Vagina (tissue), 2 donors: ENCODE measurements at regions not wholly inside any gene's neighbourhood (a gene's known extent, or its start where the extent isn't known, plus 50 kb on each side); places are given as distances from the start of the nearest gene placed in this dataset. TPM values are rescaled to one million over a fixed set of nuclear protein-coding genes. Genes with fewer than 3 reads are reported as not detected.

Source experiments
- DNase-seq, 2 donors: peaks; one replicate each; pipeline ENCODE4 v3.0.0-alpha.2; 2017; ENCODE audit errors: extremely low spot score in 2 of 2
- H3K27ac ChIP-seq: fragments of 200-600 bp; sonication (generic); one replicate; pipeline ENCODE4 v1.5.1; 2019
- H3K27me3 ChIP-seq: fragments of 200-600 bp; sonication (generic); one replicate; pipeline ENCODE4 v1.5.1; 2019
- H3K36me3 ChIP-seq, 2 donors: fragments of 200-600 bp; sonication (generic); one replicate each; pipeline ENCODE4 v1.5.1; 2017 to 2019
- H3K4me1 ChIP-seq: fragments of 200-600 bp; sonication (generic); one replicate; pipeline ENCODE4 v1.5.1; 2019
- H3K4me3 ChIP-seq, 2 donors: fragments of 200-600 bp; sonication (generic); 1 replicate in 1 of 2; 2 replicates in 1 of 2; pipeline ENCODE4 v1.5.1; 2016 to 2019
- H3K9me3 ChIP-seq: fragments of 200-600 bp; sonication (generic); one replicate; pipeline ENCODE4 v1.5.1; 2019
- POLR2A ChIP-seq, 2 donors: fragments of 450-650 bp; IDR thresholded peaks; one replicate each; pipeline ENCODE4 v1.6.1; 2017; ENCODE audit warnings: antibody characterized with exemption in 2 of 2, mild to moderate bottlenecking in 2 of 2, moderate library complexity in 2 of 2
- POLR2AphosphoS5 ChIP-seq, 2 donors: sonication (generic); formaldehyde crosslinking; IDR thresholded peaks; one replicate each; pipeline ENCODE4 v1.9.0; 2017; ENCODE audit warnings: antibody characterized with exemption in 2 of 2, mild to moderate bottlenecking in 2 of 2, low read depth in 1 of 2; ENCODE audit not compliant: insufficient read depth in 1 of 2
- intact Hi-C: fragments of 100-400 bp; cut with DNase I; formaldehyde crosslinking; loops from one replicate; pipeline ENCODE4 v1.15.1; 2023
- small RNA-seq: library from RNA; depleted of rRNA; stranded (forward); fragments of <200 nt; gene quantifications from one replicate; pipeline ENCODE3, GENCODE V24; 2016
- TF ChIP-seq, protein P1 (sequence below), 3 experiments: fragments of 450-650 bp in 2 of 3; fragments of 200-600 bp in 1 of 3; sonication (generic) in 1 of 3; IDR thresholded peaks; one replicate each; pipeline ENCODE4 v1.5.1; 2017 to 2019; ENCODE audit warnings: antibody characterized with exemption in 3 of 3, mild to moderate bottlenecking in 2 of 3, moderate library complexity in 2 of 3

DNA sequence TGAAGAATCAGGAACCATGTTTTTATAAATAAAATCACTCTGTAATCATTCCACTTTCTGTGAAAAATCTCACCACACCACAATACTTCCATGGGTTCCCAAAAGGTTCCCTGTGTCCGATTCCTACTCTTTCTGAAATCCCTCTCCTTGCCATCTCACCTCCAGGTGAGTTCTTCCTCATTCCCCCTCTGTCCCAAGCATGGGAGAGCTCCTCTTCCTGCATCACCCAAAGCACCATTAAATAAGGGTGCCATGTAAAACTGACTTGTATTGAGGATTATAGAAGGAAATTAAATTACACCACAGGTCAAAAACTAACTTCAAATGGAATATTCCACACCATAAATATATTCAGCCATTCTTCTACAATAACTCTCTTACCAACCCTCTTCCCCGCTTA is 55.8 kb upstream of the ETAA1 start:
- Histone ChIP-seq H3K27ac (no peak overlapping the region), H3K9me3 (no peaks in the 10 kb centered on the region), H3K36me3 (no peaks in the 10 kb centered on the region), H3K4me1 (no peaks in the 10 kb centered on the region), H3K27me3 (no peaks in the 10 kb centered on the region), H3K4me3 (no peak overlapping the region)
- DNase-seq, result no peak
- intact Hi-C loops, result no loop called here
- TF ChIP-seq, protein P1, sequence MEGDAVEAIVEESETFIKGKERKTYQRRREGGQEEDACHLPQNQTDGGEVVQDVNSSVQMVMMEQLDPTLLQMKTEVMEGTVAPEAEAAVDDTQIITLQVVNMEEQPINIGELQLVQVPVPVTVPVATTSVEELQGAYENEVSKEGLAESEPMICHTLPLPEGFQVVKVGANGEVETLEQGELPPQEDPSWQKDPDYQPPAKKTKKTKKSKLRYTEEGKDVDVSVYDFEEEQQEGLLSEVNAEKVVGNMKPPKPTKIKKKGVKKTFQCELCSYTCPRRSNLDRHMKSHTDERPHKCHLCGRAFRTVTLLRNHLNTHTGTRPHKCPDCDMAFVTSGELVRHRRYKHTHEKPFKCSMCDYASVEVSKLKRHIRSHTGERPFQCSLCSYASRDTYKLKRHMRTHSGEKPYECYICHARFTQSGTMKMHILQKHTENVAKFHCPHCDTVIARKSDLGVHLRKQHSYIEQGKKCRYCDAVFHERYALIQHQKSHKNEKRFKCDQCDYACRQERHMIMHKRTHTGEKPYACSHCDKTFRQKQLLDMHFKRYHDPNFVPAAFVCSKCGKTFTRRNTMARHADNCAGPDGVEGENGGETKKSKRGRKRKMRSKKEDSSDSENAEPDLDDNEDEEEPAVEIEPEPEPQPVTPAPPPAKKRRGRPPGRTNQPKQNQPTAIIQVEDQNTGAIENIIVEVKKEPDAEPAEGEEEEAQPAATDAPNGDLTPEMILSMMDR (IDR thresholded peaks at IDR 0.05), result no peak
- TF ChIP-seq POLR2AphosphoS5 (IDR thresholded peaks at IDR 0.05; ENCODE audit: insufficient read depth in 1 of 2, low read depth in 1 of 2) (no peak), POLR2A (IDR thresholded peaks at IDR 0.05) (no peak)

DNA sequence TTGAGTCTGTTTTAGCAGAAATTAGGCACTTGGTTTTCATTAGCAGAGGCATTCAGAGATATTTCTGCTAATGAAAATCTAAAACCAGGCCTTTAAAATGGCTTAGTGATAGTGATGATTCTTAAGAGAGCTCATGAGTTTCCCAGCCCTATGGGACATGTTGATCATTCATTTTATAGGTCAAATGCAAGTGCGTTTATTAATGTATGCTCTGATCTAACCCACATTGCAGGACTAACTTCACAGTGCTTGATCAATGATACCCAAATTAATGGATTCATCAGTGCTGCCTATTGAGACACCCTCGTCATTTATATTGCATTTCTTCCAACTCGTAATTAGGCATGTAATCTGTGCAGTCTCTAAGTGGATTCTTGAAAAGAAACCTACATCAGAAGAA is 54.7 kb upstream of the ETAA1 start:
- H3K27ac ChIP-seq, result no peak overlapping the region
- no peaks in the 10 kb centered on the region for H3K36me3 ChIP-seq
- H3K4me1 ChIP-seq, result no peaks in the 10 kb centered on the region
- H3K27me3 ChIP-seq, result no peaks in the 10 kb centered on the region
- intact Hi-C loops, result no loop called here
- DNase-seq, result no peak
- no peaks in the 10 kb centered on the region for H3K9me3 ChIP-seq
- H3K4me3 ChIP-seq, result no peak overlapping the region
- TF ChIP-seq POLR2AphosphoS5 (IDR thresholded peaks at IDR 0.05; ENCODE audit: insufficient read depth in 1 of 2, low read depth in 1 of 2) (no peak), POLR2A (IDR thresholded peaks at IDR 0.05) (no peak)
- TF ChIP-seq, protein P1 (IDR thresholded peaks at IDR 0.05), result no peak

DNA sequence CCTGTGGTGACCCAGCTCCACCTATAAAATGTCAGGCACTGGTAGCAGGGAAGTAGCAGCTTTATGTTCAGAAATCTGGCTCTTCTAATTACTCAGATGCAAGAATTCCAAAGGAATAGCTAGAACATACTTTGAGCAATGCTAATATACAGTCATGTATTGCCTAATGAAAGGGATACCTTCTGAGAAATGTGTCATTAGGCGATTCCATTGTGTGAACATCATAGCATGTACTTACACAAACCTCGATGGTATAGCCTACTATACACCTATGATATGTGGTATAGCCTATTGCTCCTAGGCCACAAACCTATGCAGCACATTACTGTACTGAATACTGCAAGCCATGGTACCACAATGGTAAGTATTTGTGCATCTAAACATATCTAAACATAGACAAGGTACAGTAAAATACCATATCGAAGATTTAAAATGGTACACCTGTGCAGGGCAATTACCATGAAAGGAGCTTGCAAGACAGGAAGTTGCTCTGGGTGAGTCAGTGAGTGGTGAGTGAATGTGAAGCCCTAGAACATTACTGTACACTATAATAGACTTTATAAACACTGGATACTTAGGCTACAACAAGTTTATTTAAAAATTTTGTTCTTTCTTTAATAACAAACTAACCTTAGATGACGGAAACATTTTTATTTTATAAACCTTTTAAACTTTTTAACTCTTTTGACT is 50.3 kb upstream of the ETAA1 start:
- intact Hi-C loops, result no loop called here
- no peak for DNase-seq
- H3K27ac ChIP-seq, result no peak overlapping the region

More for the DNA sequence above, 50.3 kb upstream of the ETAA1 start:
- H3K4me1 ChIP-seq, result no peaks in the 10 kb centered on the region
- H3K9me3 ChIP-seq, result no peaks in the 10 kb centered on the region
- no peak overlapping the region for H3K4me3 ChIP-seq
- TF ChIP-seq POLR2AphosphoS5 (IDR thresholded peaks at IDR 0.05; ENCODE audit: insufficient read depth in 1 of 2, low read depth in 1 of 2), result no peak
- TF ChIP-seq, protein P1 (IDR thresholded peaks at IDR 0.05), result no peak
- TF ChIP-seq POLR2A (IDR thresholded peaks at IDR 0.05), result no peak
- H3K27me3 ChIP-seq, result no peaks in the 10 kb centered on the region
- no peaks in the 10 kb centered on the region for H3K36me3 ChIP-seq

Small RNA genes lying in the stretch of these regions (small RNA-seq; reads per million reads assigned to genes)
- gene AC009474.2, result not detected
